PFSK-1 (cell line): ENCODE measurements at regions not wholly inside any gene's neighbourhood (a gene's known extent, or its start where the extent isn't known, plus 50 kb on each side); places are given as distances from the start of the nearest gene placed in this dataset.

Experiments
- FOXP2 ChIP-seq: optimal IDR thresholded peaks from 2 replicates; pipeline ENCODE3; 2011; ENCODE audit warnings: borderline replicate concordance, control low read depth, inconsistent platforms; ENCODE audit not compliant: insufficient read depth; ENCODE audit errors: extremely low read length, extremely low read depth
- POLR2AphosphoS5 ChIP-seq: IDR thresholded peaks from 2 replicates; pipeline ENCODE4 v1.6.1; 2012; ENCODE audit warnings: low read depth, mild to moderate bottlenecking, control low read depth, low read length, moderate library complexity
- SIN3A ChIP-seq: IDR thresholded peaks from 2 replicates; pipeline ENCODE4 v1.6.1; 2012; ENCODE audit warnings: mild to moderate bottlenecking, low read length, moderate library complexity, borderline replicate concordance; ENCODE audit not compliant: insufficient read depth
- TAF1 ChIP-seq: IDR thresholded peaks from 2 replicates; pipeline ENCODE4 v1.6.1; 2012; ENCODE audit warnings: low read length, control low read depth, borderline replicate concordance; ENCODE audit not compliant: insufficient read depth
- TF ChIP-seq, protein P1 (sequence below), 2 experiments: IDR thresholded peaks; 2 replicates each; pipeline versions ENCODE4 v1.6.1 to v1.8.0; 2011 to 2012; ENCODE audit warnings: low read depth in 2 of 2, low read length in 2 of 2, control low read depth in 1 of 2, inconsistent platforms in 1 of 2, mild to moderate bottlenecking in 1 of 2, moderate library complexity in 1 of 2; ENCODE audit not compliant: insufficient read depth in 1 of 2

DNA sequence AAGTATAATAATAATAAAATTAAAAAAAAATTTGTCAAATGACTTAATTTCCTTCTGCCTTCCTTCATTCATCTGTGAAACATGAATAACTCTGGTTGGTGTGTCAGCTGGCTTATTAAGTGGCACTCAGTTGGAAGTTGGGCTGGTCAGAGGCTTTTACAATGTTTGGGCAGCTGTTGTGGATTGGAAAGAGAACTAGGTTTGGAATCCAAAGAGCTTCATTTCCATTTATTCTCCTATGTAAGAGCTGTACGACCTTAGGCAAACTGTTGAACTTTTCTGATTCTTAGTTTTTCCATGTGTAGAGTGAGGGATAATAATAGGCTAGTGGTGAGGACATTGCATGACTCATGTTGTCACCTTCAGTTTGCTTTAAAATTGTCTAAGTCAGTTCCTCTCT lies 606.7 kb downstream of the PDCD6IP start:
- no peak for TF ChIP-seq POLR2AphosphoS5
- TF ChIP-seq, protein P1, sequence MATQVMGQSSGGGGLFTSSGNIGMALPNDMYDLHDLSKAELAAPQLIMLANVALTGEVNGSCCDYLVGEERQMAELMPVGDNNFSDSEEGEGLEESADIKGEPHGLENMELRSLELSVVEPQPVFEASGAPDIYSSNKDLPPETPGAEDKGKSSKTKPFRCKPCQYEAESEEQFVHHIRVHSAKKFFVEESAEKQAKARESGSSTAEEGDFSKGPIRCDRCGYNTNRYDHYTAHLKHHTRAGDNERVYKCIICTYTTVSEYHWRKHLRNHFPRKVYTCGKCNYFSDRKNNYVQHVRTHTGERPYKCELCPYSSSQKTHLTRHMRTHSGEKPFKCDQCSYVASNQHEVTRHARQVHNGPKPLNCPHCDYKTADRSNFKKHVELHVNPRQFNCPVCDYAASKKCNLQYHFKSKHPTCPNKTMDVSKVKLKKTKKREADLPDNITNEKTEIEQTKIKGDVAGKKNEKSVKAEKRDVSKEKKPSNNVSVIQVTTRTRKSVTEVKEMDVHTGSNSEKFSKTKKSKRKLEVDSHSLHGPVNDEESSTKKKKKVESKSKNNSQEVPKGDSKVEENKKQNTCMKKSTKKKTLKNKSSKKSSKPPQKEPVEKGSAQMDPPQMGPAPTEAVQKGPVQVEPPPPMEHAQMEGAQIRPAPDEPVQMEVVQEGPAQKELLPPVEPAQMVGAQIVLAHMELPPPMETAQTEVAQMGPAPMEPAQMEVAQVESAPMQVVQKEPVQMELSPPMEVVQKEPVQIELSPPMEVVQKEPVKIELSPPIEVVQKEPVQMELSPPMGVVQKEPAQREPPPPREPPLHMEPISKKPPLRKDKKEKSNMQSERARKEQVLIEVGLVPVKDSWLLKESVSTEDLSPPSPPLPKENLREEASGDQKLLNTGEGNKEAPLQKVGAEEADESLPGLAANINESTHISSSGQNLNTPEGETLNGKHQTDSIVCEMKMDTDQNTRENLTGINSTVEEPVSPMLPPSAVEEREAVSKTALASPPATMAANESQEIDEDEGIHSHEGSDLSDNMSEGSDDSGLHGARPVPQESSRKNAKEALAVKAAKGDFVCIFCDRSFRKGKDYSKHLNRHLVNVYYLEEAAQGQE (IDR thresholded peaks at IDR 0.05; ENCODE audit: insufficient read depth in 1 of 2, low read depth in 2 of 2, low read length in 2 of 2) = no peak

DNA sequence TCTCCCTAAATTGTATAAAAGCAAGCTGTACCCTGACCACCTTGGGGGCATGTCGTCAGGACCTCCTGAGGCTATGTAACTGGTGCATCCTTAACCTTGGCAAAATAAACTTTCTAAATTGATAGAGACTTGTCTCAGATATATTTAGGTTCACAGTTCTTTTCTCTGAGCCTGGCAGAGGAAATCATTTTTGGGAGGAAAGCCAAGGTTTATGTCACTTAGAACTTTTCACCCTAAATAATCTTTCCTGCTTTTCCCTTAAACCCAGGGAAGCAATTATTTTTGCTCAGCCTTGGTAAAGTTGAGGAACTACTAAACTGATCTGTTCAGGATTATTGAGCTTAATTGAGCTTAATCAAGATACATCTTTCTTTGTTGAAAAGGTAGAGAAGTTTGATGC lies 608.9 kb downstream of the PDCD6IP start:
- TF ChIP-seq, protein P1 (IDR thresholded peaks at IDR 0.05; ENCODE audit: insufficient read depth in 1 of 2, low read depth in 2 of 2, low read length in 2 of 2) = no peak
- no peak for TF ChIP-seq POLR2AphosphoS5
- no peak for TF ChIP-seq FOXP2
- TF ChIP-seq SIN3A = no peak
- TF ChIP-seq TAF1 = no peak

DNA sequence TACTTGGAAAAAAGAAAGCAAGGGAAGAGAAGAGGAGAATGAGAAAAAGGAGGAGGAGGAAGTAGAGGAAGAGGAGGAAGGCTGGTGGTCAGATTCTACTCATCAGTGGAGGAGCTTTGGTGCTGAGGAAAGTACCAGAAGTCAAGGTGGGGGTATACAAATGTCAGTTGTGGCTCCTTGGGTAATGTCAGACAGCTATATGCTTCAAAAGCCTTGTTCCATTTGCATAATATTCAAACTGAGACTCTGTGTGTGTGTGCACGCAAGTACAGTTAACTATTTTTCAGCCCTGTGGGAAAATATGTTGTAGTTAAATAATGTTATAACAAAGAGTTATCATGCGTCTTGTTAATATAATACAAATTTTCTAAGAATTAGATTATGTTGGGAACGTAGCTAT lies 609.7 kb downstream of the PDCD6IP start:
- no peak for TF ChIP-seq POLR2AphosphoS5
- TF ChIP-seq TAF1 = no peak
- TF ChIP-seq FOXP2 = no peak
- TF ChIP-seq, protein P1 (IDR thresholded peaks at IDR 0.05; ENCODE audit: insufficient read depth in 1 of 2, low read depth in 2 of 2, low read length in 2 of 2) = no peak
- TF ChIP-seq SIN3A = no peak

DNA sequence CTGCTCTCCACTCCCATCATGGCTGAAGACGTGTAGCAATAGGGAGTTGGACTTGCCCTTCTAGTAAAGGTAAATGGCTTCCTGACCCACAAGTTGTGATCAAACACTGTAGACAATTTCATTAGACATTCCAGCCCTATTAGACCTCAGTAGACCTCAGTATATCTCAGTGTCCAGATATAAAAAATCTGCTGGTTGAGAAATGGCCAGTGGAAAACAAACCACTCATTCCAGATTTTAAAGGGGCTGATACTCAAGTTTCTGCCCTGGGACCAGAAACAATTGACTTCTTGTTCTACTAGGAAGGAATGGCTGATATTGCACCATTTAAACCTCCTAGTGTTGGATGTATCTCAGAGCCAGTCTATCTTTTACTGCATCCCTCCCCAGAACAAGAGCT lies 613.2 kb downstream of the PDCD6IP start:
- no peak for TF ChIP-seq TAF1
- TF ChIP-seq FOXP2 = no peak
- TF ChIP-seq, protein P1 (IDR thresholded peaks at IDR 0.05; ENCODE audit: insufficient read depth in 1 of 2, low read depth in 2 of 2, low read length in 2 of 2) = no peak
- TF ChIP-seq POLR2AphosphoS5 = no peak
- TF ChIP-seq SIN3A = no peak

DNA sequence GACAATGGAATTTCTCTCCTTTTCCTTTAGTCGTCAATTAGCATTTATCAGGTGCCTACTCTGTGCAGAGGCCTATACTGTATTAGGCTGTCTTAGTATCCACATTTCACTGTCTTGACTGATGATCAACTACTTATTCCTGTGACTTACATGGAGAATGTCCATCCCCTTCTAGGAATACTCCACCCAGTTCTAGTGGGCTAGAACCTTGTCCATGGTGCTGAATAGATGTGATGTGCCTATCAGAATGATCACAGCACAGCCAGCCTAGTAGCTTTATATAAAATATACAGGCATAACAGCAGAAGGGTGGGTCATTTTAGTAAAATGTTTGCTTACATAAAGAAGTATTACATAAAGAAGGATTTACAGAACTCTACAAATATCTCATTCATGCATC lies 621.4 kb downstream of the PDCD6IP start:
- TF ChIP-seq SIN3A = no peak
- TF ChIP-seq, protein P1 (IDR thresholded peaks at IDR 0.05; ENCODE audit: insufficient read depth in 1 of 2, low read depth in 2 of 2, low read length in 2 of 2) = peak; percentile 46 to 90; a peak in 3 of 4 replicates
